ENCODE measurements at regions not wholly inside any gene's neighbourhood (a gene's known extent, or its start where the extent isn't known, plus 50 kb on each side); places are given as distances from the start of the nearest gene placed in this dataset.

DNA sequence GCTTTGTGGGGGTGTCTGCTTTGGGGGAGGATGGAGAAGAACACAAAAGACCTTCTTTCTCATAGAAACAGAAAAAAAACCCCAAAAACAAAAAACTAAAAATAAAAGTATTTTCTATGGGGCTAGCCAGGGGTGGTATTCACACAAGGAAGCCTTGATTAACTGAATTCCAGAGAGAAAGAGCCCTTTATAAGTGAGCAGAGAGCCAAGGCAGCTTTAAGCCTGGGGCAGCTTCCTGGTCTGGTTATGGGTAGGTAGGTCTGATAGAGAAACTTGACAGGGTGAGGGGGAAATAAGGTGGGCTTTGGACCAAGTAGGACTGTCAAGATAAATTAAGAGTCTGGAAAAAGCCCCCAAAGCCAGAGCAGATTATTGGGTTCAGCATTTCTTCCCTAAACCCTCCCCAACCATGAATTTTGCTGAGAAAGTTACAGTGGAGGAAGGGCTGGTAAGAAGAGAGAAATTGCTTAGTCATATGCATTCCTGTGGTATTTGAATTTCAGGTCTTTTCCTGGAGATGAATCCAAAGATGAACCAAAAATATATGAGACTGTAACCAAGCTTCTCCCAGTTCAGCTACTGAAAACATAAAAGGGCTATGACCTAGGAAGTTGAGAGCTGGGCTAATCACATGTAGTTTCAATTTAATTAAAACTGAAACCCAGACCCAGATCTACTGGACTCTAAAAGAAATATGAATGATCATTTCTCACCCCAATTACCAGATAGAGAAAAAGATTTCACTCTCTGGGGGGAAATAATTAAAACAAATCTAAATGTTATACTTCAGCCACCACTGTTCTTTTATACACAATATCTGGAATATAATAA, 144.8 kb downstream of the TBC1D30 start:
- POLR2A ChIA-PET = no interaction called here
- DNase-seq (ENCODE audit: extremely low spot score) = no peak
- TF ChIP-seq, protein P1, sequence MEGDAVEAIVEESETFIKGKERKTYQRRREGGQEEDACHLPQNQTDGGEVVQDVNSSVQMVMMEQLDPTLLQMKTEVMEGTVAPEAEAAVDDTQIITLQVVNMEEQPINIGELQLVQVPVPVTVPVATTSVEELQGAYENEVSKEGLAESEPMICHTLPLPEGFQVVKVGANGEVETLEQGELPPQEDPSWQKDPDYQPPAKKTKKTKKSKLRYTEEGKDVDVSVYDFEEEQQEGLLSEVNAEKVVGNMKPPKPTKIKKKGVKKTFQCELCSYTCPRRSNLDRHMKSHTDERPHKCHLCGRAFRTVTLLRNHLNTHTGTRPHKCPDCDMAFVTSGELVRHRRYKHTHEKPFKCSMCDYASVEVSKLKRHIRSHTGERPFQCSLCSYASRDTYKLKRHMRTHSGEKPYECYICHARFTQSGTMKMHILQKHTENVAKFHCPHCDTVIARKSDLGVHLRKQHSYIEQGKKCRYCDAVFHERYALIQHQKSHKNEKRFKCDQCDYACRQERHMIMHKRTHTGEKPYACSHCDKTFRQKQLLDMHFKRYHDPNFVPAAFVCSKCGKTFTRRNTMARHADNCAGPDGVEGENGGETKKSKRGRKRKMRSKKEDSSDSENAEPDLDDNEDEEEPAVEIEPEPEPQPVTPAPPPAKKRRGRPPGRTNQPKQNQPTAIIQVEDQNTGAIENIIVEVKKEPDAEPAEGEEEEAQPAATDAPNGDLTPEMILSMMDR (IDR thresholded peaks at IDR 0.05; ENCODE audit: control extremely low read depth, extremely low read depth, low read depth, missing control alignments) = no peak
- CTCF ChIA-PET = no interaction called here

DNA sequence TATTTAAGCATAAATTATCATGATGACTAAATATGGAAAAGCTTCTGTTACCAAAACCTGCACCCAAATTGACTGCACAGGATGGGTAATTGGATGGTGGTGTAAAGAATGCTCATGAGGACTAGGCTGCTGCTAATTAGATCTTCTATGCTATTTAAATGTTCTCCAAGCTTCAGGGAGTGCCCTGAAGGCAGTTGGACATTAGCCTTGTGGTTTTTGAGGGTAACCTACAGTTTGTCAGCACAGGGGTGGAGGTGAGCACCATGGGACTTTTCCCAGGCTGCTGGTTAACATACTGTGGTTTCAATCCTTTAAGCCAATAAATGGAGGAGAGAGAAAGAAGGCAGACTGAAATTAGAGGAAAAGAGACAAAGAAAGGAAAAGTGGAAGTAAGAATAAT, 145.0 kb downstream of the WIF1 start:
- TF ChIP-seq, protein P1 (IDR thresholded peaks at IDR 0.05; ENCODE audit: control extremely low read depth, extremely low read depth, low read depth, missing control alignments) = no peak
- no peak for DNase-seq (ENCODE audit: extremely low spot score)
- CTCF ChIA-PET = interaction anchor here (1.1 kb wide), 1 partner anchor 85 kb away, joined by 3 read pairs; no protein-coding TSS in a partner anchor
- POLR2A ChIA-PET = no interaction called here

DNA sequence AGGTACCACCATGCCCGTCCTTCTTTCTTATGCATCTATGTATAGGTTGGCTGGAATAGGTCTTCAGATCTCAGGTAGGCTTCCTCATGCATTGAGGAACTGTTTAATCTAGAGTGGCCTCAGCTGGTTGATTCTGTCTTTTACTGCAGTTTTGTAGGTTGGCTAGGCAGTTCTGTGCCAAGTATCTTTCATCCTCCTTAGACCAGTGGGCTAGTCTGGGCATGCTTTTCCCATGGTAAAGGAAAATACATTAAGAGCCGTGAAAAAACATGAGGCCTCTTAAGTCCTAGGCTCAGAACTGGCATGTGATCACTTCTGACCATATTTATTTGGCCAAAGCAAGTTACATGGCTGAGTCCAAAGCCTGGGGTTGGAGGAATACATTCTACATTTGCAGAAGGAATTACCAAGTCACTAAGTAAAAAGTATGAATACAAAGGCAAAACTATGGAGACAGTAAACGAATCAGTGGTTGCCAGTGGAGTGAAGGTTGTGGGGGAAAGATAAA, 137.3 kb downstream of the WIF1 start:
- POLR2A ChIA-PET = no interaction called here
- CTCF ChIA-PET = no interaction called here
- no peak for DNase-seq (ENCODE audit: extremely low spot score)
- TF ChIP-seq, protein P1 (IDR thresholded peaks at IDR 0.05; ENCODE audit: control extremely low read depth, extremely low read depth, low read depth, missing control alignments) = no peak

GRCh38 chr12:64991121-64991611, 129.9 kb downstream of the WIF1 start:
- CTCF ChIA-PET = interaction anchor here (1.3 kb wide), 1 partner anchor 10 kb away, joined by 3 read pairs; no protein-coding TSS in a partner anchor
- POLR2A ChIA-PET = no interaction called here
- no peak for DNase-seq (ENCODE audit: extremely low spot score)
- TF ChIP-seq, protein P1 (IDR thresholded peaks at IDR 0.05; ENCODE audit: control extremely low read depth, extremely low read depth, low read depth, missing control alignments) = no peak

DNA sequence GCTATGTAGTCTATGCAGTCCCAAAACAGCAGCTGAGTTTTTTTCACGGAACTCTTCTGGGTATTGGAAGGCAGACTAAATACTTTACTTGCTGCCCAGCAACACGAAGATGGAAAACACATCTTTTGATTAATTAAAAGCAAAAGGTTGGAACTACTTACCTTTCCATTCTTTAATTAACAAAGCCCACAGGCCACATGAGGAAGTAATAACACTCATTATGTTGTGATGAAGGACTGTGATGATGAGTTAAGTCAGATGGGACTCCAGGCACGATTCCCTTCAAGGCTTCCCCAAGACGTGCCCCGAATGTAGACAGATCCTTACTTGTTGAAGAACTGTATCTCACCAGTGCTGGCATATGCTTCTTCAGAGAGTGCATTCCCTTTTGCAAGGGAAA, 129.0 kb downstream of the WIF1 start:
- TF ChIP-seq, protein P1 (IDR thresholded peaks at IDR 0.05; ENCODE audit: control extremely low read depth, extremely low read depth, low read depth, missing control alignments) = no peak
- ChIA-PET CTCF (interaction anchor here (1.3 kb wide), 1 partner anchor 11 kb away, joined by 3 read pairs; no protein-coding TSS in a partner anchor), POLR2A (no interaction called here)
- DNase-seq (ENCODE audit: extremely low spot score) = no peak

DNA sequence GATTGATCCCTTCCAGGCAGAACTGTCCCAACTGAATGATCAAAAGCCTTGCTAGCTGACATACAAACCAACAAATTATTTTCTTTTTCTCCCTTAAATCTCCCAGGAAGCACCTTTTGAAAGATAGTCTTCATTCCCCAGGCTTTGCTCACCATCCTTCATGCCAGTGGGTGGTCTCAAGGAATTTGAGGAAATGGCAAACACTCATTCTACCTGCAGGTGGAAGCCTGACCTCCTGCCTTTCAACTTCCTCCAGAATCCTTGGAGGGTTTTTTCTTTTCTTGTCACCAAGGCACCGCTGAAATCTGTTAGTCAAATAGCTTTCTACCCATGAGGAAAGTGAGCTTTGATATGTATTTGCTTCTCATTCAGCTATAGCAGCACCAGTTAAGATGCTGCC, 128.5 kb downstream of the WIF1 start:
- ChIA-PET CTCF (no interaction called here), POLR2A (no interaction called here)
- DNase-seq (ENCODE audit: extremely low spot score) = no peak
- TF ChIP-seq, protein P1 (IDR thresholded peaks at IDR 0.05; ENCODE audit: control extremely low read depth, extremely low read depth, low read depth, missing control alignments) = no peak

All from GM10248 (cell line).